Ecto neural progenitor cell (in vitro differentiated cells): ENCODE measurements at regions not wholly inside any gene's neighbourhood (a gene's known extent, or its start where the extent isn't known, plus 50 kb on each side); places are given as distances from the start of the nearest gene placed in this dataset.

ENCODE experiments used
- DNase-seq: peaks from one replicate; pipeline ENCODE4 v3.0.0-alpha.2; 2018; ENCODE audit warnings: low spot score

- no peak for DNase-seq
These were observed 136.2 kb downstream of the ERMARD start for GRCh38 chr6:169887529-169888140.

GRCh38 chr6:169886631-169887227 lies 135.3 kb downstream of the ERMARD start:
- DNase-seq, result no peak

GRCh38 chr6:169885831-169886230 lies 134.4 kb downstream of the ERMARD start:
- DNase-seq, result no peak

- no peak for DNase-seq
These were observed 133.7 kb downstream of the ERMARD start for GRCh38 chr6:169885131-169885530.

- DNase-seq, result no peak
These were observed 132.7 kb downstream of the ERMARD start for GRCh38 chr6:169884158-169884557.

GRCh38 chr6:169883316-169883715 lies 131.9 kb downstream of the ERMARD start:
- DNase-seq, result peak; percentile 30

- peak; percentile 31 for DNase-seq
These were observed 130.6 kb downstream of the ERMARD start for GRCh38 chr6:169881976-169882375.

GRCh38 chr6:169881398-169881797 lies 130.0 kb downstream of the ERMARD start:
- DNase-seq, result peak; percentile 26

GRCh38 chr6:169880516-169880915 lies 129.1 kb downstream of the ERMARD start:
- DNase-seq, result no peak

- no peak for DNase-seq
These were observed 117.9 kb downstream of the ERMARD start for GRCh38 chr6:169869301-169869700.

- no peak for DNase-seq
These were observed 117.0 kb downstream of the ERMARD start for GRCh38 chr6:169868458-169868857.

GRCh38 chr6:169867751-169868191 lies 116.3 kb downstream of the ERMARD start:
- no peak for DNase-seq

- DNase-seq, result no peak
These were observed 115.5 kb downstream of the ERMARD start for GRCh38 chr6:169866668-169867521.

- DNase-seq, result no peak
These were observed 114.7 kb downstream of the ERMARD start for GRCh38 chr6:169866140-169866534.

GRCh38 chr6:169865346-169866139 lies 114.1 kb downstream of the ERMARD start:
- no peak for DNase-seq

- no peak for DNase-seq
These were observed 113.0 kb downstream of the ERMARD start for GRCh38 chr6:169864148-169865020.

GRCh38 chr6:169863710-169864109 lies 112.3 kb downstream of the ERMARD start:
- DNase-seq, result no peak

GRCh38 chr6:169862892-169863525 lies 111.6 kb downstream of the ERMARD start:
- no peak for DNase-seq

GRCh38 chr6:169862043-169862891 lies 110.8 kb downstream of the ERMARD start:
- DNase-seq, result no peak
